ENCODE measurements at regions not wholly inside any gene's neighbourhood (a gene's known extent, or its start where the extent isn't known, plus 50 kb on each side); places are given as distances from the start of the nearest gene placed in this dataset.
"Not testable (repeated sequence)": the region's sequence is repeated elsewhere in the genome, so short reads cannot be mapped to it uniquely, and the experiment has no call there.

- DNase-seq = no peak
Observed at GRCh38 chr5:28737222-28737621, 1698.8 kb upstream of the CDH9 start.

- no peak for DNase-seq
Observed at GRCh38 chr5:28734396-28734795, 1696.0 kb upstream of the CDH9 start.

DNA sequence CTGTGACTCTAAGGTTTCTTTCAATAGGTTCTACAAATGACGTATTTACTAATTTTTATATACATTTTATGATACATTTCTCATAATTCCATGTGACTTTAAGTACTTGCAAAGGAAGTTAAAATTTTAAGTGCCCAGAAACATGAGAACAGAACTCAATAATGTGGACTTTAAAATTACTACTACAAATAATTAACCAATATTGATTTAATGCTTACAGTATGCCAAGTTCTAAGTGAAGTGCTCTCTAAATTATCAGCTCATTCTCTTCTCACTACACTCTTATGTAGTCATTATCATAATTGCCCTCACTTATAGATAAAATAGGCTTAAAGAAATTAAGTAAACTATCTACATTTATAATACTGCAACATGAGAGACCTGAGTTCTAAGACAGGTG lies 1690.7 kb upstream of the CDH9 start:
- no peak for DNase-seq

DNA sequence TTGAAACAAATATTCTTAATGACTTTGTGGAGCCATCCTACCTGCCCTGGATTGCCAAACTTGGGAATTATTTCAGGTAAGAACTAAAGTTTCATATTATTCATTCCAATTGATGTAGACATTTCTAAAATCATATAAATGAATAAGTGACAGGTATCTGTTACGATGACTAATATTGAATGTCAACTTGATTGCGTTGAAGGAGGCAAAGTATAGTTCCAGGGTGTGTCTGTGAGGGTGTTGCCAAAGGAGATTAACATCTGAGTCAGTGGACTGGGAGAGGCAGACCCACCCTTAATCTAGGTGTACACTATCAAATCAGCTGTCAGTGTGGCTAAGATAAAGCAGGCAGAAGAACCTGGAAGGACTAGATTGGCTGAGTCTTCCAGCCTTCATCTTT lies 1688.4 kb upstream of the CDH9 start:
- DNase-seq = no peak

- DNase-seq = no peak
Observed at GRCh38 chr5:28725001-28725400, 1686.6 kb upstream of the CDH9 start.

DNA sequence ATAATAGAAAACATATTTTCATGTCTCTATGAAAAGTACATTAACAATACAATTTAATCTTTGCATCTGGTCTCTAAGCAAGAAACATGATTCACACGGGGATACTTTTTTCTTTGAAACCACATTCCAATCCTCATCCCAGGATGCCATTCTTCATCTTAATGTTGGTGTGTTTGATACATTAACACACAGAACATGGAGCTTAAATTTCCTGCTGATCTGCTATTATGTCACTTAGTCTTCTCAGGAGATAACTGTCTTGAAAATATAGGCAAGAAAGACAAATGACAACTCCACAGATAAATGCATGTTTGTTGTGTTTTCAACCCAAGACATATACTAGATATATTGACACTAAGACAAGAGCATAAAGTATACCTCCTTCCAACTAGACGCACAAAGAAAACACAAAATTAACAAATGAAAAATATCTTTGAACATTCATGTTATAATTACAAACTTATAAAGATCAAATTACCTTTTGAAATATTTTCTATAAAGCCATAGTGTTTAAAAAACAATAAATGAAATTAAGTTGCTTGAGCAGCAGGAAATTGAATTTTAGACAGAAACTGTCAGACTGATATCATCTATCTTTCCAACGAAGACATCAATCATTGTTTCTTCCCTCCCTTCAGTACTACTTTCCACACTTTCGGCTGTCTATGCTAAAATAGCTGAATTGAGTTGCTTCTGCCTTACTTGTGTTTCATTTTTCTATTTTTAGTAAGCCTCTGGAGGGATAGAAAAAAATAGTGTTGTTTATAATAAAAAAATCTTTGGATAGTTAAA lies 1676.7 kb upstream of the CDH9 start:
- no peak for DNase-seq

- DNase-seq = no peak
Observed at GRCh38 chr5:28710360-28710759, 1672.0 kb upstream of the CDH9 start.

DNA sequence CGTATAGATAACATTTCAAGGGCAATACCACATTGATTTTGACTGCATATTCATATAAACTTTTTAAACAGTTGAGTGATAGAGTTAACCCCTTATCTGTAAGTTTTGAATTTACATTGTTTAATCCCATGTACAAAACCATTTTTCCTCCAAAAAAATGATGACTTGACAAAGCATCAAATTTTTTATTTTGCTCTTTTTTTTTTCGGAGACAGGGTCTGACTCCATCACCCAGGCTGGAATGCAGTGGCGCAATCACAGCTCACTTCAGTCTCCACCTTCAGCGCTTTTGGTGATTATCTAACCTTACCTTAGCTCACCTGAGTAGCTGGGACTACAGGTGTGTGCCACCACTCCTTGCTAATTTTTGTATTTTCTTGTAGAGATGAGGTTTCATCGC lies 1670.1 kb upstream of the CDH9 start:
- no peak for DNase-seq

DNA sequence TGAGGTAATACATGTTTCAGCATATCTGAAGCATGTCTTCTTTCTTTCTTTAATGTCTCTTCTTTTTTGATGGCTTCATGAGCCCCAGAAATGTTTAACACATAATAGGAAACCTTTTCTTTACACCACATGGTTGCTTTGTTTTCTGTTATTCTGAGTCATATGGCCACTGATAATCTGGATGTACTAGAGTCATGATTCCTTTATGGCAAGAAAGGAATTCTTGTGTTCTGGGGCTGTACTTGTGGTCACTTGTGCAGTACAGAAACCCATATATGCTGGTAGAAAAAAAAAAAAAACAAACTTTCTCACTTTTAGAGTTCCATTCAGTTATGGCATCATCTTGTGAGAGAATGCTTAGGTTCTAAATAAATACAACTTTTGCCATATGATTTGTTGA lies 1669.3 kb upstream of the CDH9 start:
- DNase-seq = no peak

DNA sequence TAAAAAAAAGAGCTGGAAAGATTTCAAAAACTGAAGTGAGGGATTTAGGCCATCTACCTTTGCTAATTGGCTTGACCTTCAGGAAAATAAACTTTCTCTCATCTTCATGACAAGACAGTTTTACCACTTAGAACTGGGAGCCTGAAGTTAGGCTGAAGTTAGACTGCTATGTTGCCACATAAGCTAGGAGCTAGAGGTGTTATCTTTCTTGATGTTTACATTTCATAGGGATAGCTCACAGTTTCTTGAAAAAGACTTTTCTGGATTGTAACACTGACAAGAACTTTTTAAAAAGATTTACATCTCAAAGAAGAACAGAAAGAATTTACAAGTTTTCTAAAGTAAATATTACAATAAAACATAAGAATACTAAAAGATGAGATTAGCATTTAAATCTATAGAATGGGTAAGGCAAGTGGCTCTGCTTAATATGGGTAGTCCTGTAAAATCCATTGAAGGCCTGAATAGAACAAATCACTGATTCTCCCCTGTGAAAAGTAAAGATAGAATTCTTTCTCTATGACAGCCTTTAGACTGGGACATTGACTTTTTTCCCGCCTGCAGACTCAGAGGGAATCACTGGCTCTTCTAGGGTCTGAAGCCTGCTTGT lies 1665.4 kb upstream of the CDH9 start:
- DNase-seq = no peak

DNA sequence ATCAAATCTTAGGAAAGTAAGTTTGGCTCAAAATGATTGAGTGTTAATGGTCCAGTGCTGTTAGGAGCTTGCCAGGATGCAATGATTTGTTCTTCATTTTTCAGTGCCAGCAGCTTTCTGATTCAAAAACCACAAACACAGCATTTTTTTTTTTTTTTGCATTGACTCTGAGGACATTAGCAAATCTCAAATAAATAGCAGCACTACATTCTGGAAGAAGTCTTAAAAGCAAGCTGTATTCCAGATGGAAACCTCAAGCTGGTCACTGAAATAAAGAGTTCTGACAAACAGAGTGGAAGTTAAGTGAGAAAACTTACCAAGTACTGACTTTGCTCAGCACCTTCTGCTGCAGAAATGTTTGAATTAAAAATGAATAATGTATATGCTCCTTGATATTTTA lies 1653.1 kb upstream of the CDH9 start:
- DNase-seq = no peak

DNA sequence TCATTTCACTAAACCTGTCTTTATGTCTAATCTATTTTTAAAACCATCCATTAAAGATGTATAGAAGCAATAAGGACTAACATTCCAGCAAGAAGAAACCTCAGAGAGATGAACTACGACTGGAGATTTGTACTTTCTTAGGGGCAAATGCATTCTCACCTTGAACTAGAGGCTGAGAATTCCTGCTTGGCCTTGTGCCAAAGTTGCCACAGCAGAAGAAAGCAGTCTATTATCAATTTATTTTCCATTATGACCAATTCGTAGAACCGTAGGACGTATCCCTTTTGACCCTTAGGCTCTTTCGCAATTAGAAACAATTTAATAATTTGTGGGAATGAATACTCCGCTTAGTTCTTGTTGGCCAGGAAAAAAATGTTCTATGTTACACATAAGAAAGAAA lies 1647.4 kb upstream of the CDH9 start:
- DNase-seq = no peak

- DNase-seq = no peak
Observed at GRCh38 chr5:28678899-28679298, 1640.5 kb upstream of the CDH9 start.

DNA sequence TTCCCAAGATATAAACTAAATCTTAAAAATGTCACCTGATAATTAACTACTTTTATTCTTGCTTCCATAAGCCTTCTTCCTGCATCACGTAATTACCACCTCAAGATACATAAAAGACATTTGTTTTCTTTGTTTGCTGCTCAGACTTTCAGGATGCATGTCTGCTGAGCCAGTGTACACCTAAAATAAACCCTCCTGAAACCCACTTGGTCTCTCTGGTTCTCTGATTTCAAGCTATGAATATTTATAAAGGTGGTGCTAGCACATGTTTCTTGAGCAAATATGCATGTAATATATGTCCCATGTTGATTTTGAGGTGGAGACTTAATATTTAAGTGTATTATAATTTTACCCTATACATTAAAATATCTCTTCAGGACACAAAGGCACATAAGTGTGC lies 1627.7 kb upstream of the CDH9 start:
- no peak for DNase-seq

GRCh38 chr5:28648108-28648507 lies 1609.7 kb upstream of the CDH9 start:
- no peak for DNase-seq

- DNase-seq = no peak
Observed at GRCh38 chr5:28632607-28633006, 1594.2 kb upstream of the CDH9 start.

GRCh38 chr5:28603869-28604268 lies 1565.5 kb upstream of the CDH9 start:
- DNase-seq = no peak

GRCh38 chr5:28602429-28602828 lies 1564.0 kb upstream of the CDH9 start:
- no peak for DNase-seq

DNA sequence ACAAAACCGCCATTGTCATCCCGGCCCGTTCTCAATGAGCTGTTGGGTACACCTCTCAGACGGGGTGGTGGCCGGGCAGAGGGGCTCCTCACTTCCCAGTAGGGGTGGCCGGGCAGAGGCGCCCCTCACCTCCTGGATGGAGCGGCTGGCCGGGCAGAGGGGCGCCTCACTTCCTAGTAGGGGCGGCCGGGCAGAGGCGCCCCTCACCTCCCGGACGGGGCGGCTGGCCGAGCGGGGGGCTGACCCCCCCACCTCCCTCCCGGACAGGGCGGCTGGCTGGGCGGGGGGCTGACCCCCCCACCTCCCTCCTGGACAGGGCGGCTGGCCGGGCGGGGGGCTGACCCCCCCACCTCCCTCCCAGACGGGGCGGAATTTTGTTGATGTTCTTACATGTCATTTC lies 1558.3 kb upstream of the CDH9 start:
- not testable (repeated sequence) for DNase-seq

GRCh38 chr5:28580616-28581015 lies 1542.2 kb upstream of the CDH9 start:
- DNase-seq = no peak

DNA sequence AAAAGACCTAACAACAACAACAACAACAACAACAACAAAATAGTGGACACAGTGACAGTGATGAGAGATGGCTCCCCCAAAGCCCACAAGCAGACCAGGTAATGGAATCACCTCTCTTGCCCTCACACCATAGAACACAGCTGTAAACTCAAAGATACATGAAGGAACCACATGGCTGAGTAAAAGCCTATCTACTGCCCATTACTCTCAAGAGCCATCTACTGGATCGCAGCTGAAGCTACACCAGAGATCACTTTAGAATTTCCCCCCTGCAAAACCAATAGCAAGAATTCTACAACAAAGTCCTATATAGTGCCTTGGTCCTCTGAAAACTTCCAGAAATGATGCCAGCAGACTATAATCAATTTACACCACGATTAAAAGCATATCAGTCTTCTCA lies 1537.6 kb upstream of the CDH9 start:
- no peak for DNase-seq

- DNase-seq = no peak
Observed at GRCh38 chr5:28575368-28575767, 1537.0 kb upstream of the CDH9 start.

DNA sequence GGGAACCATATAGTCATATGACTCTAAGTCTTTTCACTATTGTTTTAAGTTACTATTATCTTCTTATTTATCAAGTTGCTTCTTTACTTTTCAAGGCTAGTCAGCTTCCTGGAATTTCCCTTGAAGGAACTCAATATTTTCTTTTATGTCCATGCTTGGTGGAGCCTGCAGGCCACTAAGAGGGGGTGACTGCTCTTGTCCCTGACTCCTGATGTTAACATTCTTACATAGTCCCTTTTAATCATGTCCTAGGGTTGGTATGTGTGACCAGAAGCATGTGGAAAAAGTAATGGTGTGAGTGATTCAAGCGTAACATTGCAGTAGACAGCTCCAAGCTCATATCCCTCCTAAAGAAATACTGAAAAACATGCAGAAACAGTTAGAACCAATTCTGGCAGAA lies 1536.2 kb upstream of the CDH9 start:
- DNase-seq = no peak

DNA sequence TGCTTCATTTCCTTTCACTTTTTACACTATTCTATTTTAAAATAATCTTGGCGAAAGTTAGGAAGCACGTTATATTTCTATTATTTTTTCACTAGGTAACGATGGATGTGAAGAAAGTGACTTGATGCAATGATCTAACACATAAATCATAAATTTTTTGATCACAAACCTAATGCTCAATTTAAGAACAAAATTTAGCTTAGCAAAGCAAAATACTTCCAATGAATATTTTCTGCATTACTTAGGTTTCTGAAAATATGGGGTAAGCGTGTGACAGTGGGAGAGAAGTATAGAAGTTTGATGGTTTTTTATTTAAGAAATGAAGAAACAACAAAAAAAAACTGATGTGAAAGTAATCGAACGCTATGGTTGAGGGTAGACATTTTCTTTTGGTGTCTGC lies 1528.7 kb upstream of the CDH9 start:
- no peak for DNase-seq

GRCh38 chr5:28561522-28561921 lies 1523.1 kb upstream of the CDH9 start:
- no peak for DNase-seq

Measured in T-helper 1 cell (primary cell).